GM12865 (cell line): ENCODE measurements at regions not wholly inside any gene's neighbourhood (a gene's known extent, or its start where the extent isn't known, plus 50 kb on each side); places are given as distances from the start of the nearest gene placed in this dataset.

Experiments
- DNase-seq: peaks from one replicate; pipeline ENCODE4 v3.0.0; 2010; ENCODE audit warnings: low read depth
- H3K4me3 ChIP-seq: 2 replicates; pipeline ENCODE4 v1.5.1; 2011; ENCODE audit warnings: mild to moderate bottlenecking, low read depth, low read length, control low read depth
- TF ChIP-seq, protein P1 (sequence below): IDR thresholded peaks from 2 replicates; pipeline ENCODE4 v1.5.1; 2011; ENCODE audit warnings: low read length, control low read depth, low read depth, inconsistent platforms; ENCODE audit not compliant: insufficient read depth; ENCODE audit errors: missing control alignments

DNA sequence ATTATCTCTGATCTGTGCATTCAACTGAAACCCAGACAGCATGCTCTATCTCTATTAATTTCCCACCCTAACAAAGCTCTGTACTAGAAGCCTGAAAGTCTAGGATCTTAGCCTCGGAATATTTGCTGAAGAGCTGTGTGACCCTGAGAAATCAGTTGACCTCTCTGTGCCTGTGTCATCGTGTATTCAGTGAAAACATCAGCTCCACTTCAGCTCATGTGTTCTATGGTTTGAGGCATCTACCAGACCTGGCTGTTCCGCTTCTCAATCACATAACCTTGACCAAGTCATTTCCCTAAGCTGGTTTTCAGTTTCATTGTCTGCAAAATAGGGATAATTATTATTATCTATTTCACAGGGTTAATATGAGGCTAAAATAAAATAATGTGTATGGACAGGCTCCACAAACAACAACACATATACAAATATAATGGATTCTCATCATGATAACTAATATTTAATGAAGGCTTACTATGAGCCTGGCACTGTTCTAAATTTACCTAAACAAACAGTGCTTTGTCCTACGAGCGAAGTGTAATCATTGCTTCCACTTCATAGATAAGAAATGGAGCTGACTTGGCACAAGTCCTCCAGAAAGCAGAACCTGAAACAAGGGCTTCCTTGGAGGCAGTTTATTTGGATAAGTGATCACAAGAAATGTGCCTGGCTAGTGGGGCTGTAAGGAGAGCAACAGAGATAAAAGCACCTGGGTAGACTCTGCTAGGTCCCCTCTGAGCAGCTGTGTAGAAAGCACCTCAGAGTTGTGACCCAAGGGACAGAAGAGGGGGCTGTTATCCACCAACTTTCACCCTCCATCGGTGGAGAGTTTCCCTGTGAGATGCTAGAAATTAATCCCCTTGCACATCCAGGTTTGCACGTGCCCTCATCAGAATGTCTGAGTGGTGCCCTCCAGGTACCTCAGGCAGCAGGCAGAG lies 356.9 kb downstream of the RAB28 start:
- TF ChIP-seq, protein P1, sequence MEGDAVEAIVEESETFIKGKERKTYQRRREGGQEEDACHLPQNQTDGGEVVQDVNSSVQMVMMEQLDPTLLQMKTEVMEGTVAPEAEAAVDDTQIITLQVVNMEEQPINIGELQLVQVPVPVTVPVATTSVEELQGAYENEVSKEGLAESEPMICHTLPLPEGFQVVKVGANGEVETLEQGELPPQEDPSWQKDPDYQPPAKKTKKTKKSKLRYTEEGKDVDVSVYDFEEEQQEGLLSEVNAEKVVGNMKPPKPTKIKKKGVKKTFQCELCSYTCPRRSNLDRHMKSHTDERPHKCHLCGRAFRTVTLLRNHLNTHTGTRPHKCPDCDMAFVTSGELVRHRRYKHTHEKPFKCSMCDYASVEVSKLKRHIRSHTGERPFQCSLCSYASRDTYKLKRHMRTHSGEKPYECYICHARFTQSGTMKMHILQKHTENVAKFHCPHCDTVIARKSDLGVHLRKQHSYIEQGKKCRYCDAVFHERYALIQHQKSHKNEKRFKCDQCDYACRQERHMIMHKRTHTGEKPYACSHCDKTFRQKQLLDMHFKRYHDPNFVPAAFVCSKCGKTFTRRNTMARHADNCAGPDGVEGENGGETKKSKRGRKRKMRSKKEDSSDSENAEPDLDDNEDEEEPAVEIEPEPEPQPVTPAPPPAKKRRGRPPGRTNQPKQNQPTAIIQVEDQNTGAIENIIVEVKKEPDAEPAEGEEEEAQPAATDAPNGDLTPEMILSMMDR: no peak
- no peak for DNase-seq
- no peak overlapping the region for H3K4me3 ChIP-seq

DNA sequence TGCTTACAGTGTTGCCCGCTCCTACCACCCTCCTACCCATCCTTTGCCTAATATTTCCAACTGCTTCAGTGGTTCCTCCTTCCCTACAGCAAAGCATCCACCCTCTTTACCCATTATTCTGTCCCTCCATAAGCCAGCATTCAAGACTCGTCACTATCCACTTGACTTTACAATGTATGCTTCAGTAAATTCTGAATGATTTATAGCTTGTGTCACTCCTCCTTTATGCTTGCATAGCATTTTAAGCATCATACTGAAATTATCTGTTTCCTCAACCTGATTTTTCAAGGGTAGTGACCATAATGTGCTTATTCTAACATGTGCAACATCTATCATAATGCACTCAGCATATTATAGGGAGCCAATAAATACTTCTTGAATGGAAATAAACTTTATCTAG lies 365.5 kb downstream of the RAB28 start:
- no peak for DNase-seq
- no peak overlapping the region for H3K4me3 ChIP-seq
- TF ChIP-seq, protein P1: no peak

DNA sequence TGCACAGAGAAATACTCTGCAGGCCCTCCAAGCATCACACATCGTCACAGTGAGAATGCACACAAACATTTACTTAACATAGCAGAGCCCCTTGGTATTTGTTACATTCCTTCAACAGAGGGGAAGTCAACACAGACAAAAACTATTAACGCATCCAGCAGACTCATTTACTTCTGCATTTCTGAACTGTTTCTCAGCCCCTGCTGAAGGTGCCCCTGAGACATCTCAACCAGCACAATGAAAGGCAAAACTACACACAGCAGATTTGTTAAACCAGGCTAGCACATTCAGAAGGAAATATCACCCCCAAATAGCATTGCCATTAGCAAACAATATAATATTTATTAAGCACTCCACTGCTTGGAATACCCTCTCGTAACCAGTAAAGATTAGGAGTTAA lies 367.0 kb downstream of the RAB28 start:
- no peak overlapping the region for H3K4me3 ChIP-seq
- DNase-seq: no peak
- TF ChIP-seq, protein P1: no peak

DNA sequence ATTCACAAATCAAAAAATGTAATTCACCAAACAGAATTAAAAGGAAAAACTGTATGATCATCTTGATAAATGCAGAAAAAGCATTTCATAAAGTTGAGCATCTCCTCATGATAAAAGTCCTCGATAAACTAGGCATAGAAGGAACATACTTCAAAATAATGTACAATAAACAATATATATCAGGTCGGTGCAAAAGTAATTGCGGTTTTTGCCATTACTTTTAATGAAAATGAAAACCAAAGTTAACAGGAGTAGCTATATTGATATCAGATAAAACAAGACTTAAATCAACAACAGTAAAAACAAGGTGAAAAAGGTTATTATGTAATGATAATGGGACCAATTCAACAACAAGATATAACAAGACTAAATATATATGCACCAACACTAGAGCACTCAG lies 372.1 kb downstream of the RAB28 start:
- TF ChIP-seq, protein P1: no peak
- no peak overlapping the region for H3K4me3 ChIP-seq

DNA sequence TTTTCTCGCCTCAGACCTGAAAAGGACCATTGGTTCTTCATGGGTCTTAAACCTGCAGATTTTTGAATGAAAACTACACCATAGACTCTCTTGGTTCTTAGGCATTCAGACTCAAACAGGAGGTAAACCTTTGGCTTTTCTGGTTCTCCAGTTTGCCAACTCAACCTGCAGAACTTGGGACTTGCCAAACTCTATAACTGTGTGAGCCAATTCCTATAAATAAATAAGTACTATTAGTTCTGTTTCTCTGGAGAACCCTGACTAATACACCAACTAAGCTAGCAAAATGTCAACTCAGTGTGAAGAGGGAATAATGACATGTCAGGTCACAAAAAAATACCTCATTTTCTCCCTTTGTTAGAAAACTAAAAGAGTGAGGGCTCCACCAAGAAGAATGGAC lies 374.6 kb downstream of the RAB28 start:
- DNase-seq: no peak
- H3K4me3 ChIP-seq: no peak overlapping the region
- TF ChIP-seq, protein P1: no peak

More for the DNA sequence above, 372.1 kb downstream of the RAB28 start:
- DNase-seq: no peak

DNA sequence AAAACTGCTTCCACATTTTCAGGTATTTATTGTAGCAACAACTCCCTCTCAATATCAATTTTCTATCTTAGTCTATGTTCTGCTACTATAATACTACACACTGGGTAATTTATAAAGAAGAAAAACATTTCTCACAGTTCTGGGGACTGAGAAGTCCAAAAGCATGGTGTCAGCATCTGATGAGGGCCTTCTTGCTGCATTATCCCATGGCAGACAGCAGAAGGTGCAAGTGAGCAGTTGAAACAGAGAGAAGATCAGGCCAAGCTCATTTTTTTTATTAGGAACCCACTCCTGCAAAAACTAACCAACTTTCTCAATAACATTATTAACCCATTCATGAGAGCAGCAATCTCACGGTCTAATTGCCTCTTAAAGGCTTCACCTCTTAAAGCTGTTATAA lies 376.0 kb downstream of the RAB28 start:
- TF ChIP-seq, protein P1: no peak

More for the DNA sequence above, 376.0 kb downstream of the RAB28 start:
- no peak for DNase-seq
- H3K4me3 ChIP-seq: no peak overlapping the region
